D721Med (cell line): ENCODE measurements at regions not wholly inside any gene's neighbourhood (a gene's known extent, or its start where the extent isn't known, plus 50 kb on each side); places are given as distances from the start of the nearest gene placed in this dataset.

Source experiments
- DNase-seq: peaks from one replicate; pipeline ENCODE4 v3.0.0; 2011; ENCODE audit warnings: low spot score; ENCODE audit not compliant: insufficient read length
- FAIRE-seq: peaks from 2 replicates; lab custom pipeline; 2011; peaks lifted over from hg19 to GRCh38; lab: Jason Lieb, UNC
- TF ChIP-seq, protein P1 (sequence below): IDR thresholded peaks from 2 replicates; pipeline ENCODE4 v1.5.1; 2012; ENCODE audit warnings: mild to moderate bottlenecking, control low read depth; ENCODE audit not compliant: insufficient read depth; ENCODE audit errors: missing control alignments

DNA sequence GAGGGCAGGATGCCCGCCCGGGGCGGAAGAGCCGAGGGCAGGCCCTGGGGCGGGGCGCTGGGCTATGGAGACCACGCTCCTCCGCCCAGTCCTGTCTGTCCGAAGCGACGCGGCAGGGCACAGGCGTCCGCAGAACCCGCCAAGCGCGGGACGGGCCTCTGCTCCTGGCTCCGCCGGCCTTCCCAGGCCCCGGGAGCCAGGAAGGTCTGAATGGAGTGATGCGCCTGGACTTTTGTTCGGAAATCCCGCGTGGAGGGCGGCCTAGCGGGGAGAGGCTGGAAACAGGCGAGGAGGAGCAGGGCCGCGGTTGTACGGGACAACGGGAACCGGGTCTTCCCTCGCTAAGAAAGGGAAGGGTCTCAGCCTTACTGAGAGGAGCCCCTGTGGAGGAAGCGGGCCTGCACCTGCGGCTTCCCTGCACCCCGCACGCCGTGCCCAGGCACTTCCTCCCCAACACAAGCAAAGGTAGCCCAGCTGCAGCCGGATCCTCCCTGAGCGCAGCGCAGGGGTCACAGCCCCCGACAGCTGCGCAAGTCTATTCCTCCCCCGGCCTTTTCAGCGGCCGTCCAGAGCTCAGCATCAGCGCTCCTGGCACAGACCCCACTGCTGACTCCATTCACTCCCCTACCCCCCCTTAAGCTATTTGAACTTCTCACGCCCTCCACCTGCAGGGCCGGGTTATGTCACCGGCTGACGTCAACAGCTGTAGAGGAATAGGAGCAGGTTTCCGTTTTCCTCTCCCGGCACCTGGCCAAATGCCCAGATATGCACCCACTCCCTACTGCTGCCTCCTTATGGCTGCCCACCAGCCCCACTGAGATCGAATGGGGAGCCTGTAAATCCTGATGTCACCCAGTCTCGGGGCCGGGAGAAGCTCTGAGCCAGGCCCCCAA is 143.2 kb upstream of the RET start:
- TF ChIP-seq, protein P1, sequence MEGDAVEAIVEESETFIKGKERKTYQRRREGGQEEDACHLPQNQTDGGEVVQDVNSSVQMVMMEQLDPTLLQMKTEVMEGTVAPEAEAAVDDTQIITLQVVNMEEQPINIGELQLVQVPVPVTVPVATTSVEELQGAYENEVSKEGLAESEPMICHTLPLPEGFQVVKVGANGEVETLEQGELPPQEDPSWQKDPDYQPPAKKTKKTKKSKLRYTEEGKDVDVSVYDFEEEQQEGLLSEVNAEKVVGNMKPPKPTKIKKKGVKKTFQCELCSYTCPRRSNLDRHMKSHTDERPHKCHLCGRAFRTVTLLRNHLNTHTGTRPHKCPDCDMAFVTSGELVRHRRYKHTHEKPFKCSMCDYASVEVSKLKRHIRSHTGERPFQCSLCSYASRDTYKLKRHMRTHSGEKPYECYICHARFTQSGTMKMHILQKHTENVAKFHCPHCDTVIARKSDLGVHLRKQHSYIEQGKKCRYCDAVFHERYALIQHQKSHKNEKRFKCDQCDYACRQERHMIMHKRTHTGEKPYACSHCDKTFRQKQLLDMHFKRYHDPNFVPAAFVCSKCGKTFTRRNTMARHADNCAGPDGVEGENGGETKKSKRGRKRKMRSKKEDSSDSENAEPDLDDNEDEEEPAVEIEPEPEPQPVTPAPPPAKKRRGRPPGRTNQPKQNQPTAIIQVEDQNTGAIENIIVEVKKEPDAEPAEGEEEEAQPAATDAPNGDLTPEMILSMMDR: no peak
- DNase-seq (no peak), FAIRE-seq (no peak)

DNA sequence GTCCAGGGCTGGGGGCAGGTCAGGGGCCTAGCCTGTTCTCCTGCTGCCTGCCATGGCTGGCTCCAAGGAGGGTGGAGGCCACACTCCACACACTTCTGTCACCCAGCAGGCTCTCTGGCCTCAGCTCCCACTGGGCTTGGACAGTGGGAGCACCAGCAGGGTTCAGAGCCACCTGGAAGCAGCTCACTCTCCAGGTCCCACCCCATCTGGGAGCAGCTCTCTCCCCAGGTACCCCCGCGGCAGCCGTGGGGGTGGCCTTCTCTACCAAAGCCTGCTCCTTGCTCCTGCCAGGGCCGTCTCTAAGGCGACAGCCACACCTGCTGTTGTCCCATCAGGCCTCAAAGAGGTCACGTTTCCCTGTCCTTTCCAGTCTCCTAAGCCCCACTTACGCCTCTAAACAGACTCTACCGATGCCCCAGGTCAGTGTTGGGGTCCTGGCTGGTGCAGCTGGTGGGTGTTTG is 142.5 kb upstream of the RET start:
- TF ChIP-seq, protein P1: no peak
- FAIRE-seq (no peak), DNase-seq (no peak)

DNA sequence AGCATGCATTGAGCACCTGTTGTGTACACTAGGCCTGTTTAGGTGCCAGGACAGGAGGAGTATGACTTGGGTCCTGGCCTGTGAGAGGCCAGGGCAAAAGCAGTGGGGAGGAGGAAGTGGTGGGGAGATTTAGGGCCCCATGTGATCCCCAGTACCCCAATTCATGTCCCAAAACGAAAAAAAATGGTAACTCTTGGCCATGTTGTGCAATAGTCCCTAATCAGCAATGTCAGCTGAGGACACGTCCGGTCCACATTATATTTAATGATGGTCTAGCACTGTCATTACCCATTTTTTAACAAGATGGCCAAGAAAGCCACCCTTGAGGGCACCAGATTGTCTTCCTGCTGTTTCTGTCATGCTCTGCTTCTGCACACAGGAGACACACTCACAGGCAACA is 142.0 kb upstream of the RET start:
- TF ChIP-seq, protein P1: no peak
- FAIRE-seq (no peak), DNase-seq (no peak)

DNA sequence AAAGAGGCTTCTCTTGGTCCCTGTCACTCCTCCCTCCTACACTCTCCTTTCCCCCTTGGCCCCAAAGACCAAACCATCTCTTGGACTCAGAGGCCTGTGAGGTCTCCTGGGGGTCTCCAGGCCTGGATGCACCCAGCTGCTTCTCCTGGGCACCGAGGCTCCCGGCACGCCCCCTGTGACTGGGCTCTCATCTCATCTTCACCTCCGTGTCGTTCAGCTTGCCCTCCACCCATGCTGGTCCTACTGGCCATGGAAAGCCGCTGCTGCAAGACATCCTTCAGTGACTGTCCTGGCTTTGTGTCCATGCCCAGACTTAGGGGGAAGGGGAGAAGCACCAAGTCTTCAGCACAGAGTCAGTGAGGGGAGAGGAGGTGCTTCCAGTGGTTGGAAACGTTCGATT is 141.4 kb upstream of the RET start:
- DNase-seq (no peak), FAIRE-seq (no peak)
- TF ChIP-seq, protein P1: no peak

DNA sequence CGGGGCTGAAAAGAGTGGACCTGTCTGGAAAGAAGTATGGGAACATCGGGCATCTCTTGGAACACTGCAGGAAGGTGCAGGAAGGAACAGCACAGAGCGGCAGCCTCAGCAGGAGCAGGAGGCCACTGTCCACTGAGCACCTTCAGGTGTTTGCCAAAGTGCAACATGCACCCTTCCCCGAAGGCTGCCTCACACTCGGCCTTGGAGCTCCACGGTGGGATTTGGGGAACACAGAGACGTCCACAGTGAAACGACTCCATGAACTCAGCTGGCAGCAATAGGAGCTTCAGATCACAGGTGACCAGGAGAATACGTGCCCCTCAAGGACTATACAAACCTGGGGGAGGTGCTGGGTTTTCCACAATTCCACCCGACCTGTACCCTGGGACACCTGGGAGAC is 140.3 kb upstream of the RET start:
- TF ChIP-seq, protein P1: no peak
- FAIRE-seq (no peak), DNase-seq (no peak)

DNA sequence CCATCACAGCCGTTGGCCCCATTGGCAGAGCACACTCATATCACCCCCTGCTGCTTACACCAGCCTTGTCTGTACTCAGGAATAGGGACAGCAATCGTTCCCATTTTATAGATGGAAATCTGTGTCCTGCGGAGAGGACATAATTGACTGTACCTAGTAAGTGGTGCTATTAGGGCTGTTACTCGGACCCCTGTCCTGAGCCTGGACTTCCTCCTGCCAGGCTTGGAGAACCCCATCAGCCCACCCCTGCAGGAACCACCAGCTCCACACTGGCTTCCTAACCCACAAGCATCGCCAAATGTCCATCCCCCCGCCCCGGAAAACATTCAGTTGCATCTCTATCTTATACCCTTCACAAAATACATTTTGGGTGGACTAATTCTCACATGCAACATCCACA is 139.8 kb upstream of the RET start:
- no peak for FAIRE-seq
- TF ChIP-seq, protein P1: no peak
- DNase-seq: no peak

DNA sequence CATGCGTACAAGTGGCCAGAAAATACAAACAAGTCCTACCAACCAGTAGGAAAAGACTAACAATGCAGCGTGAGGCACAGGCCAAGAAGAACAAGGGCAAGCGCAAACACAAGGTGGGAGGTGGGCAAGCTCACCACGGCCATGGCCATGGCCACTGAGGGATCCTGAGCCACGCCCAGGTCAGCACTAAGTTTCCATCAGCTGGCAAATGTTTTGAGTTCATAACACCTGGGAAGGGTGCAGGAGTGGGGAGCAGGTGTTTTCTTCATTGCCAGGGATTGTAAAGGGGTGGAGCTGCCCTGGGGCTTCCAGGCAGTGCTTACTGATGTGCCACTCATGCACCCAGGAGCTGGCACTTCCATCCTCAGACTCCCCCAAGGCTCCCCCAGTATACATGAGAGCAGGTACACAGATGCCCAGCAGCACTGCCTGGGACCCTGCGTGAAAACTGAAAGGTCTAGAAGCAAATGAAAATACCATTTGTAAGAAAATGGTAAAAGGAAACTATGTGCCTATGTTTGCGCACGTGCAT is 139.2 kb upstream of the RET start:
- FAIRE-seq: no peak
- TF ChIP-seq, protein P1: no peak
- no peak for DNase-seq
